GM19035 (cell line): ENCODE measurements at regions not wholly inside any gene's neighbourhood (a gene's known extent, or its start where the extent isn't known, plus 50 kb on each side); places are given as distances from the start of the nearest gene placed in this dataset.
A peak's percentile ranks its signal among the peaks of the same experiment; 100 is the strongest.
"Not testable (repeated sequence)": the region's sequence is repeated elsewhere in the genome, so short reads cannot be mapped to it uniquely, and the experiment has no call there.

Experiments used
- ATAC-seq: cut with Tn5 transposase; IDR thresholded peaks from one replicate; pipeline ENCODE4 v1.9.1; 2021; ENCODE audit not compliant: unreplicated experiment

- ATAC-seq: no peak
Observed at GRCh38 chr12:13367973-13368372, 171.4 kb downstream of the EMP1 start.

GRCh38 chr12:13365748-13366366 is 169.3 kb downstream of the EMP1 start:
- no peak for ATAC-seq

- peak; percentile 77 for ATAC-seq
Observed at GRCh38 chr12:13362260-13362841, 165.8 kb downstream of the EMP1 start.

GRCh38 chr12:13359636-13360035 is 163.1 kb downstream of the EMP1 start:
- ATAC-seq: no peak

- no peak for ATAC-seq
Observed at GRCh38 chr12:13358391-13358905, 161.9 kb downstream of the EMP1 start.

GRCh38 chr12:13350946-13351345 is 154.4 kb downstream of the EMP1 start:
- ATAC-seq: no peak

- no peak for ATAC-seq
Observed at GRCh38 chr12:13350381-13350780, 153.9 kb downstream of the EMP1 start.

- no peak for ATAC-seq
Observed at GRCh38 chr12:13348464-13348863, 151.9 kb downstream of the EMP1 start.

GRCh38 chr12:13347241-13348043 is 150.9 kb downstream of the EMP1 start:
- ATAC-seq: no peak

GRCh38 chr12:13345722-13346121 is 149.2 kb downstream of the EMP1 start:
- no peak for ATAC-seq

GRCh38 chr12:13343375-13343774 is 146.8 kb downstream of the EMP1 start:
- ATAC-seq: no peak

GRCh38 chr12:13342971-13343370 is 146.4 kb downstream of the EMP1 start:
- ATAC-seq: no peak

GRCh38 chr12:13340149-13340548 is 143.6 kb downstream of the EMP1 start:
- no peak for ATAC-seq

- ATAC-seq: no peak
Observed at GRCh38 chr12:13339538-13339937, 143.0 kb downstream of the EMP1 start.

GRCh38 chr12:13339091-13339490 is 142.6 kb downstream of the EMP1 start:
- no peak for ATAC-seq

- ATAC-seq: no peak
Observed at GRCh38 chr12:13337791-13338190, 141.3 kb downstream of the EMP1 start.

- ATAC-seq: no peak
Observed at GRCh38 chr12:13336216-13336615, 139.7 kb downstream of the EMP1 start.

- no peak for ATAC-seq
Observed at GRCh38 chr12:13328535-13328934, 132.0 kb downstream of the EMP1 start.

- no peak for ATAC-seq
Observed at GRCh38 chr12:13326076-13326475, 129.6 kb downstream of the EMP1 start.

- ATAC-seq: not testable (repeated sequence)
Observed at GRCh38 chr12:13325037-13325436, 128.5 kb downstream of the EMP1 start.

- ATAC-seq: no peak
Observed at GRCh38 chr12:13318231-13319015, 121.9 kb downstream of the EMP1 start.
